ENCODE measurements at regions not wholly inside any gene's neighbourhood (a gene's known extent, or its start where the extent isn't known, plus 50 kb on each side); places are given as distances from the start of the nearest gene placed in this dataset.

DNA sequence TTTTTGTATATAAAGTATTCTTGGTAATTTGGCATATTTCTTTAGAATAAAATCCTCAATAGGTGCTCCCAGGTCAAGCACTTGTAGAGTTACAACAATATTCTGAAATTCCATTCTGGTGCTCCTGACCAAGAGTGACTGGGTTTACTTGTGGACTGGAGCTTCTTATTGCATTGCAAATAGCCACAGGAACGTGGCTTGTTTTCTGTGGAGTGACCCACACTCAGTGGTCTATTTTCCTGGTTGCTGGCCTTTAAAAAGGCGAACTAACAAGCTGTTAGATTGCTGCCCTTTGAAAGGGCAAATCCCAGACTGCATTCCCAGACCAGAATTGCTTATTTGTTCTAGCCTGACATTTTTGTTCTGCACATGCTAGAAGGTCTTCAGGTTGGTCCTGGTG lies 658.8 kb upstream of the GOT2 start:
- TF ChIP-seq, protein P1, sequence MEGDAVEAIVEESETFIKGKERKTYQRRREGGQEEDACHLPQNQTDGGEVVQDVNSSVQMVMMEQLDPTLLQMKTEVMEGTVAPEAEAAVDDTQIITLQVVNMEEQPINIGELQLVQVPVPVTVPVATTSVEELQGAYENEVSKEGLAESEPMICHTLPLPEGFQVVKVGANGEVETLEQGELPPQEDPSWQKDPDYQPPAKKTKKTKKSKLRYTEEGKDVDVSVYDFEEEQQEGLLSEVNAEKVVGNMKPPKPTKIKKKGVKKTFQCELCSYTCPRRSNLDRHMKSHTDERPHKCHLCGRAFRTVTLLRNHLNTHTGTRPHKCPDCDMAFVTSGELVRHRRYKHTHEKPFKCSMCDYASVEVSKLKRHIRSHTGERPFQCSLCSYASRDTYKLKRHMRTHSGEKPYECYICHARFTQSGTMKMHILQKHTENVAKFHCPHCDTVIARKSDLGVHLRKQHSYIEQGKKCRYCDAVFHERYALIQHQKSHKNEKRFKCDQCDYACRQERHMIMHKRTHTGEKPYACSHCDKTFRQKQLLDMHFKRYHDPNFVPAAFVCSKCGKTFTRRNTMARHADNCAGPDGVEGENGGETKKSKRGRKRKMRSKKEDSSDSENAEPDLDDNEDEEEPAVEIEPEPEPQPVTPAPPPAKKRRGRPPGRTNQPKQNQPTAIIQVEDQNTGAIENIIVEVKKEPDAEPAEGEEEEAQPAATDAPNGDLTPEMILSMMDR (IDR thresholded peaks at IDR 0.05) = no peak
- TF ChIP-seq POLR2AphosphoS5 (IDR thresholded peaks at IDR 0.05; ENCODE audit: low read depth, low read length) (no peak), ELF1 (IDR thresholded peaks at IDR 0.05) (no peak)
- TF ChIP-seq, protein P2, sequence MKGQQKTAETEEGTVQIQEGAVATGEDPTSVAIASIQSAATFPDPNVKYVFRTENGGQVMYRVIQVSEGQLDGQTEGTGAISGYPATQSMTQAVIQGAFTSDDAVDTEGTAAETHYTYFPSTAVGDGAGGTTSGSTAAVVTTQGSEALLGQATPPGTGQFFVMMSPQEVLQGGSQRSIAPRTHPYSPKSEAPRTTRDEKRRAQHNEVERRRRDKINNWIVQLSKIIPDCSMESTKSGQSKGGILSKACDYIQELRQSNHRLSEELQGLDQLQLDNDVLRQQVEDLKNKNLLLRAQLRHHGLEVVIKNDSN (IDR thresholded peaks at IDR 0.05; ENCODE audit: borderline replicate concordance, low read depth) = no peak

Data from SK-N-SH (cell line).